ENCODE measurements at regions not wholly inside any gene's neighbourhood (a gene's known extent, or its start where the extent isn't known, plus 50 kb on each side); places are given as distances from the start of the nearest gene placed in this dataset.

GRCh38 chr5:96084874-96085506, 123.3 kb upstream of the ELL2 start:
- no peak for TF ChIP-seq CTCF (IDR thresholded peaks at IDR 0.05)
- no peak for TF ChIP-seq POLR2A (IDR thresholded peaks at IDR 0.05)

Measured in lower leg skin (tissue), 3 donors.